GM12878 (cell line): ENCODE measurements at regions not wholly inside any gene's neighbourhood (a gene's known extent, or its start where the extent isn't known, plus 50 kb on each side); places are given as distances from the start of the nearest gene placed in this dataset.

Experiments
- ATAC-seq: fragments of 200-7000 bp; cut with Tn5 transposase; 3 replicates; pipeline ENCODE4 v1.9.1; 2020; ENCODE audit warnings: mild to moderate bottlenecking, moderate library complexity
- BruUV-seq: library from RNA; stranded (reverse); fragments of 400-500 nt; replicated peaks from 2 replicates; lab custom pipeline; 2021; lab: Mats Ljungman, UMichigan
- CTCF ChIA-PET: fragments of 300-600 bp; sonication (Branson Sonifier 250); formaldehyde crosslinking; extraction: SDS; loops from one replicate; lab custom pipeline; 2021; ENCODE audit warnings: inconsistent platforms; lab: Yijun Ruan, JAX
- POLR2A ChIA-PET: fragments of 350-600 bp; formaldehyde crosslinking; extraction: SDS; loops from one replicate; lab custom pipeline; 2021; ENCODE audit warnings: inconsistent platforms; lab: Charles Lee
- RAD21 ChIA-PET: fragments of 300-600 bp; sonication (Branson Sonifier 250); formaldehyde crosslinking; loops from one replicate; lab custom pipeline; 2023; ENCODE audit warnings: antibody characterized with exemption; ENCODE audit not compliant: unreplicated experiment; lab: Charles Lee
- SMC1A ChIA-PET: fragments of 300-600 bp; sonication (Branson Sonifier 250); formaldehyde crosslinking; loops from one replicate; lab custom pipeline; 2023; ENCODE audit not compliant: unreplicated experiment, uncharacterized antibody; lab: Charles Lee
- DNase-seq: peaks from one replicate; pipeline ENCODE4 v3.0.0-alpha.2; 2011; ENCODE audit warnings: low read depth, low spot score
- FAIRE-seq: peaks from 3 replicates; lab custom pipeline; 2011; peaks lifted over from hg19 to GRCh38; lab: Jason Lieb, UNC
- H2AFZ ChIP-seq: 2 replicates; pipeline ENCODE4 v1.6.0; 2011; ENCODE audit warnings: low read depth, low read length, control low read depth; ENCODE audit not compliant: control insufficient read depth
- H3K27ac ChIP-seq: 2 replicates; pipeline ENCODE4 v1.5.1; 2011; ENCODE audit warnings: control low read depth; ENCODE audit not compliant: control insufficient read depth, insufficient read depth
- H3K27me3 ChIP-seq, 2 experiments: replicated peaks in 1 of 2; 2 replicates each; pipeline versions ENCODE4 v1.6.0 to v1.6.1; 2011; ENCODE audit warnings: low read length in 1 of 2; ENCODE audit not compliant: control insufficient read depth in 2 of 2, insufficient read depth in 2 of 2
- H3K36me3 ChIP-seq, 2 experiments: 2 replicates each; pipeline ENCODE4 v1.5.1; 2011; ENCODE audit warnings: low read length in 1 of 2; ENCODE audit not compliant: control insufficient read depth in 2 of 2, insufficient read depth in 2 of 2
- H3K4me1 ChIP-seq: 2 replicates; pipeline ENCODE4 v1.6.1; 2011; ENCODE audit warnings: mild to moderate bottlenecking, low read length, moderate library complexity, mixed read lengths; ENCODE audit not compliant: control insufficient read depth, insufficient read depth
- H3K4me2 ChIP-seq: 2 replicates; pipeline ENCODE4 v1.6.0; 2011; ENCODE audit warnings: control low read depth; ENCODE audit not compliant: control insufficient read depth, insufficient read depth
- H3K4me3 ChIP-seq: fragments of 200-600 bp; sonication (generic); 2 replicates; pipeline ENCODE4 v1.5.1; 2016
- H3K79me2 ChIP-seq: 2 replicates; pipeline ENCODE4 v1.6.0; 2011; ENCODE audit warnings: low read length; ENCODE audit not compliant: control insufficient read depth, insufficient read depth
- H3K9ac ChIP-seq: 2 replicates; pipeline ENCODE4 v1.8.0; 2011; ENCODE audit warnings: low read length, control low read depth, mixed read lengths; ENCODE audit not compliant: control insufficient read depth, insufficient read depth
- H3K9me3 ChIP-seq: replicated peaks from 3 replicates; pipeline ENCODE4 v1.5.1; 2011; ENCODE audit warnings: mild to moderate bottlenecking, low read length; ENCODE audit not compliant: control insufficient read depth, insufficient read depth
- H4K20me1 ChIP-seq: 2 replicates; pipeline ENCODE4 v1.6.0; 2011; ENCODE audit not compliant: control insufficient read depth, insufficient read depth
- BHLHE40 ChIP-seq, 2 experiments: fragments of 450-650 bp in 1 of 2; IDR thresholded peaks; 2 replicates each; pipeline ENCODE4 v1.6.1; 2011 to 2017; ENCODE audit warnings: low read depth in 2 of 2, borderline replicate concordance in 1 of 2, improper control_type of control experiment in 1 of 2, low read length in 1 of 2, mild to moderate bottlenecking in 1 of 2
- CREB1 ChIP-seq: IDR thresholded peaks from 2 replicates; pipeline ENCODE4 v1.6.1; 2012; ENCODE audit warnings: low read depth, mild to moderate bottlenecking, inconsistent platforms
- EGR1 ChIP-seq, 2 experiments: IDR thresholded peaks; 1 replicate in 1 of 2; 2 replicates in 1 of 2; pipeline ENCODE4 v1.6.1; 2011 to 2012; ENCODE audit warnings: low read depth in 2 of 2, low read length in 2 of 2, borderline replicate concordance in 1 of 2, mild to moderate bottlenecking in 1 of 2, moderate library complexity in 1 of 2
- ETV6 ChIP-seq, 2 experiments: fragments of 450-650 bp in 1 of 2; IDR thresholded peaks in 1 of 2; conservative IDR thresholded peaks in 1 of 2; 2 replicates each; pipeline ENCODE4 v1.6.1; 2014; ENCODE audit warnings: antibody characterized with exemption in 1 of 2, borderline replicate concordance in 1 of 2, low read depth in 1 of 2, mild to moderate bottlenecking in 1 of 2, moderate library complexity in 1 of 2
- FOXM1 ChIP-seq: IDR thresholded peaks from 2 replicates; pipeline ENCODE4 v1.6.1; 2012; ENCODE audit warnings: low read depth, mild to moderate bottlenecking, inconsistent platforms, low read length, moderate library complexity
- KAT2A ChIP-seq: conservative IDR thresholded peaks from 2 replicates; pipeline ENCODE4 v1.6.1; 2011; ENCODE audit warnings: low read depth, low read length; ENCODE audit not compliant: control insufficient read depth
- LARP7 ChIP-seq: fragments of 450-650 bp; IDR thresholded peaks from 2 replicates; pipeline ENCODE4 v1.6.1; 2017; ENCODE audit warnings: mild to moderate bottlenecking
- MTA2 ChIP-seq: fragments of 450-650 bp; IDR thresholded peaks from 2 replicates; pipeline ENCODE4 v1.6.1; 2016; ENCODE audit warnings: low read depth, mild to moderate bottlenecking, moderate library complexity
- MYB ChIP-seq: fragments of 150-350 bp; IDR thresholded peaks from 2 replicates; pipeline ENCODE4 v1.6.1; 2014; ENCODE audit warnings: mild to moderate bottlenecking, low read depth, low read length, borderline replicate concordance
- POLR2AphosphoS2 ChIP-seq: IDR thresholded peaks from 2 replicates; pipeline ENCODE4 v1.6.1; 2011; ENCODE audit warnings: low read depth, mild to moderate bottlenecking, low read length, improper control_type of control experiment, moderate library complexity
- WGBS: methylation state at CpG from one replicate; pipeline ENCODE4 v1.1.6; 2016; ENCODE audit warnings: low lambda C conversion rate; ENCODE audit not compliant: insufficient replicate concordance, insufficient coverage; ENCODE audit errors: missing lambda C conversion rate; 5-methylcytosine and 5-hydroxymethylcytosine counted together
- in situ Hi-C: fragments of 300-500 bp; cut with MboI; formaldehyde crosslinking; loops from 9 replicates; pipeline ENCODE4 v1.14.3; 2018; ENCODE audit warnings: mixed read lengths
- intact Hi-C: fragments of 100-400 bp; cut with micrococcal nuclease; formaldehyde crosslinking; loops from one replicate; pipeline ENCODE4 v1.14.2; 2022; ENCODE audit not compliant: unreplicated experiment
- TF ChIP-seq, protein P1 (sequence below): IDR thresholded peaks from 2 replicates; pipeline ENCODE4 v1.6.1; 2011; ENCODE audit warnings: low read depth, mild to moderate bottlenecking, low read length, moderate library complexity, borderline replicate concordance; ENCODE audit errors: extremely low read depth
- TF ChIP-seq, protein P2 (sequence below): IDR thresholded peaks from 2 replicates; pipeline ENCODE4 v1.6.1; 2011; ENCODE audit warnings: borderline replicate concordance, low read depth, mild to moderate bottlenecking, moderate library complexity, mixed read lengths, low read length; ENCODE audit not compliant: insufficient read depth; ENCODE audit errors: extremely low read length
- TF ChIP-seq, protein P3 (sequence below): fragments of 450-650 bp; IDR thresholded peaks from 2 replicates; pipeline ENCODE4 v1.6.1; 2017; ENCODE audit warnings: mild to moderate bottlenecking, moderate library complexity
- TF ChIP-seq, protein P4 (sequence below): fragments of 450-650 bp; IDR thresholded peaks from 2 replicates; pipeline ENCODE4 v1.6.1; 2016; ENCODE audit warnings: mild to moderate bottlenecking

DNA sequence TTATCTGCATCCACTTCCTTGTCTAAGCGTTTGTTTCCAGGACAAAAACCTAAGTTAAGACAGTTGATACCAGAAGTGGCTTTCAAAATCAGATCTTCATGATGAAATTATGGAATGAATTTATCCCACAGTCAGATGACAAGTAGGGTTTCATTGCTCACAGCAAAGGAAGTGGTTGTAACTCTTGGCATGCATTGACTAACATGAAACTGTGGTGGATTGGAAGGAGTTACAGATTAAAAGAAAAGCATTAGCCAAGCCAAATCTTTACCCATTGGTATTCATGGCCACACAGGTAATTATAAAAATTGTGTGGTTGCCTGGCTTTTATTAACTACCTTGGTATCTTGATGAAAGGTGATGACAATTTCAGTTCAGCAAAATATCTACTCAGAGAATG lies 438.0 kb upstream of the NXPH2 start:
- no TSS peak for BruUV-seq
- in situ Hi-C loops: no loop called here
- H3K4me1 ChIP-seq: no peaks in the 10 kb centered on the region
- no peak overlapping the region for H3K4me2 ChIP-seq
- no peaks in the 10 kb centered on the region for H3K36me3 ChIP-seq
- ChIA-PET RAD21 (no interaction called here), POLR2A (no interaction called here), SMC1A (no interaction called here), CTCF (no interaction called here)
- no peak overlapping the region for H3K9ac ChIP-seq
- DNase-seq (no peak), FAIRE-seq (no peak), ATAC-seq (no peak)
- 38% methylated on average over 1 of the region's 1 CpG for WGBS
- H4K20me1 ChIP-seq: no peaks in the 10 kb centered on the region
- H3K79me2 ChIP-seq: no peaks in the 10 kb centered on the region
- H3K27me3 ChIP-seq: no peaks in the 10 kb centered on the region
- intact Hi-C loops: no loop called here
- no peak overlapping the region for H3K4me3 ChIP-seq
- no peaks in the 10 kb centered on the region for H3K9me3 ChIP-seq
- H2AFZ ChIP-seq: no peak overlapping the region
- no peak overlapping the region for H3K27ac ChIP-seq
- TF ChIP-seq EGR1 (IDR thresholded peaks at IDR 0.05; ENCODE audit: borderline replicate concordance in 1 of 2, low read depth in 2 of 2, low read length in 2 of 2): no peak
- TF ChIP-seq BHLHE40 (IDR thresholded peaks at IDR 0.05; ENCODE audit: borderline replicate concordance in 1 of 2, low read depth in 2 of 2, low read length in 1 of 2): no peak
- TF ChIP-seq FOXM1: no peak
- no peak for TF ChIP-seq LARP7
- TF ChIP-seq, protein P1, sequence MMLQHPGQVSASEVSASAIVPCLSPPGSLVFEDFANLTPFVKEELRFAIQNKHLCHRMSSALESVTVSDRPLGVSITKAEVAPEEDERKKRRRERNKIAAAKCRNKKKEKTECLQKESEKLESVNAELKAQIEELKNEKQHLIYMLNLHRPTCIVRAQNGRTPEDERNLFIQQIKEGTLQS: no peak
- no peak for TF ChIP-seq MYB
- no peak for TF ChIP-seq POLR2AphosphoS2
- no peak for TF ChIP-seq KAT2A
- TF ChIP-seq MTA2: no peak
- TF ChIP-seq, protein P2, sequence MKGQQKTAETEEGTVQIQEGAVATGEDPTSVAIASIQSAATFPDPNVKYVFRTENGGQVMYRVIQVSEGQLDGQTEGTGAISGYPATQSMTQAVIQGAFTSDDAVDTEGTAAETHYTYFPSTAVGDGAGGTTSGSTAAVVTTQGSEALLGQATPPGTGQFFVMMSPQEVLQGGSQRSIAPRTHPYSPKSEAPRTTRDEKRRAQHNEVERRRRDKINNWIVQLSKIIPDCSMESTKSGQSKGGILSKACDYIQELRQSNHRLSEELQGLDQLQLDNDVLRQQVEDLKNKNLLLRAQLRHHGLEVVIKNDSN: no peak
- TF ChIP-seq CREB1: no peak
- no peak for TF ChIP-seq ETV6 (conservative IDR thresholded peaks at IDR 0.05 in 1 of 2, IDR thresholded peaks at IDR 0.05 in 1 of 2; ENCODE audit: borderline replicate concordance in 1 of 2, low read depth in 1 of 2)
- TF ChIP-seq, protein P3, sequence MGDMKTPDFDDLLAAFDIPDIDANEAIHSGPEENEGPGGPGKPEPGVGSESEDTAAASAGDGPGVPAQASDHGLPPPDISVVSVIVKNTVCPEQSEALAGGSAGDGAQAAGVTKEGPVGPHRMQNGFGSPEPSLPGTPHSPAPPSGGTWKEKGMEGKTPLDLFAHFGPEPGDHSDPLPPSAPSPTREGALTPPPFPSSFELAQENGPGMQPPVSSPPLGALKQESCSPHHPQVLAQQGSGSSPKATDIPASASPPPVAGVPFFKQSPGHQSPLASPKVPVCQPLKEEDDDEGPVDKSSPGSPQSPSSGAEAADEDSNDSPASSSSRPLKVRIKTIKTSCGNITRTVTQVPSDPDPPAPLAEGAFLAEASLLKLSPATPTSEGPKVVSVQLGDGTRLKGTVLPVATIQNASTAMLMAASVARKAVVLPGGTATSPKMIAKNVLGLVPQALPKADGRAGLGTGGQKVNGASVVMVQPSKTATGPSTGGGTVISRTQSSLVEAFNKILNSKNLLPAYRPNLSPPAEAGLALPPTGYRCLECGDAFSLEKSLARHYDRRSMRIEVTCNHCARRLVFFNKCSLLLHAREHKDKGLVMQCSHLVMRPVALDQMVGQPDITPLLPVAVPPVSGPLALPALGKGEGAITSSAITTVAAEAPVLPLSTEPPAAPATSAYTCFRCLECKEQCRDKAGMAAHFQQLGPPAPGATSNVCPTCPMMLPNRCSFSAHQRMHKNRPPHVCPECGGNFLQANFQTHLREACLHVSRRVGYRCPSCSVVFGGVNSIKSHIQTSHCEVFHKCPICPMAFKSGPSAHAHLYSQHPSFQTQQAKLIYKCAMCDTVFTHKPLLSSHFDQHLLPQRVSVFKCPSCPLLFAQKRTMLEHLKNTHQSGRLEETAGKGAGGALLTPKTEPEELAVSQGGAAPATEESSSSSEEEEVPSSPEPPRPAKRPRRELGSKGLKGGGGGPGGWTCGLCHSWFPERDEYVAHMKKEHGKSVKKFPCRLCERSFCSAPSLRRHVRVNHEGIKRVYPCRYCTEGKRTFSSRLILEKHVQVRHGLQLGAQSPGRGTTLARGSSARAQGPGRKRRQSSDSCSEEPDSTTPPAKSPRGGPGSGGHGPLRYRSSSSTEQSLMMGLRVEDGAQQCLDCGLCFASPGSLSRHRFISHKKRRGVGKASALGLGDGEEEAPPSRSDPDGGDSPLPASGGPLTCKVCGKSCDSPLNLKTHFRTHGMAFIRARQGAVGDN: no peak
- TF ChIP-seq, protein P4, sequence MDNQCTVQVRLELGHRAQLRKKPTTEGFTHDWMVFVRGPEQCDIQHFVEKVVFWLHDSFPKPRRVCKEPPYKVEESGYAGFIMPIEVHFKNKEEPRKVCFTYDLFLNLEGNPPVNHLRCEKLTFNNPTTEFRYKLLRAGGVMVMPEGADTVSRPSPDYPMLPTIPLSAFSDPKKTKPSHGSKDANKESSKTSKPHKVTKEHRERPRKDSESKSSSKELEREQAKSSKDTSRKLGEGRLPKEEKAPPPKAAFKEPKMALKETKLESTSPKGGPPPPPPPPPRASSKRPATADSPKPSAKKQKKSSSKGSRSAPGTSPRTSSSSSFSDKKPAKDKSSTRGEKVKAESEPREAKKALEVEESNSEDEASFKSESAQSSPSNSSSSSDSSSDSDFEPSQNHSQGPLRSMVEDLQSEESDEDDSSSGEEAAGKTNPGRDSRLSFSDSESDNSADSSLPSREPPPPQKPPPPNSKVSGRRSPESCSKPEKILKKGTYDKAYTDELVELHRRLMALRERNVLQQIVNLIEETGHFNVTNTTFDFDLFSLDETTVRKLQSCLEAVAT: no peak
